ENCODE measurements at regions not wholly inside any gene's neighbourhood (a gene's known extent, or its start where the extent isn't known, plus 50 kb on each side); places are given as distances from the start of the nearest gene placed in this dataset.

GRCh38 chr3:168862466-168862865 is 766.7 kb upstream of the GOLIM4 start:
- no peak for DNase-seq (ENCODE audit: low read depth)
- no peak overlapping the region for H3K4me3 ChIP-seq (ENCODE audit: low read depth, low read length)
- no peak for TF ChIP-seq CTCF (IDR thresholded peaks at IDR 0.05; ENCODE audit: insufficient read depth, low read depth, low read length)

- TF ChIP-seq CTCF (IDR thresholded peaks at IDR 0.05; ENCODE audit: insufficient read depth, low read depth, low read length), result no peak
- DNase-seq (ENCODE audit: low read depth), result no peak
- no peak overlapping the region for H3K4me3 ChIP-seq (ENCODE audit: low read depth, low read length)
These were observed 764.9 kb upstream of the GOLIM4 start for GRCh38 chr3:168860592-168860991.

- TF ChIP-seq CTCF (IDR thresholded peaks at IDR 0.05; ENCODE audit: insufficient read depth, low read depth, low read length), result no peak
- H3K4me3 ChIP-seq (ENCODE audit: low read depth, low read length), result no peak overlapping the region
- DNase-seq (ENCODE audit: low read depth), result no peak
These were observed 764.3 kb upstream of the GOLIM4 start for GRCh38 chr3:168860028-168860427.

- H3K4me3 ChIP-seq (ENCODE audit: low read depth, low read length), result no peak overlapping the region
- no peak for TF ChIP-seq CTCF (IDR thresholded peaks at IDR 0.05; ENCODE audit: insufficient read depth, low read depth, low read length)
- DNase-seq (ENCODE audit: low read depth), result no peak
These were observed 763.9 kb upstream of the GOLIM4 start for GRCh38 chr3:168859574-168859973.

GRCh38 chr3:168859143-168859542 is 763.4 kb upstream of the GOLIM4 start:
- no peak for DNase-seq (ENCODE audit: low read depth)
- no peak for TF ChIP-seq CTCF (IDR thresholded peaks at IDR 0.05; ENCODE audit: insufficient read depth, low read depth, low read length)
- no peak overlapping the region for H3K4me3 ChIP-seq (ENCODE audit: low read depth, low read length)

GRCh38 chr3:168858327-168858726 is 762.6 kb upstream of the GOLIM4 start:
- no peak overlapping the region for H3K4me3 ChIP-seq (ENCODE audit: low read depth, low read length)
- no peak for TF ChIP-seq CTCF (IDR thresholded peaks at IDR 0.05; ENCODE audit: insufficient read depth, low read depth, low read length)
- DNase-seq (ENCODE audit: low read depth), result no peak

GRCh38 chr3:168850109-168850508 is 754.4 kb upstream of the GOLIM4 start:
- no peak overlapping the region for H3K4me3 ChIP-seq (ENCODE audit: low read depth, low read length)
- no peak for TF ChIP-seq CTCF (IDR thresholded peaks at IDR 0.05; ENCODE audit: insufficient read depth, low read depth, low read length)
- no peak for DNase-seq (ENCODE audit: low read depth)

Measured in fibroblast of villous mesenchyme (primary cell).